Osteoblast (primary cell): ENCODE measurements at regions not wholly inside any gene's neighbourhood (a gene's known extent, or its start where the extent isn't known, plus 50 kb on each side); places are given as distances from the start of the nearest gene placed in this dataset.

Experiments
- DNase-seq: peaks from one replicate; pipeline ENCODE4 v3.0.0; 2011; ENCODE audit warnings: low spot score, mixed read lengths; ENCODE audit not compliant: insufficient read length; ENCODE audit errors: missing footprints
- H2AFZ ChIP-seq: 2 replicates; pipeline ENCODE4 v1.6.0; 2011; ENCODE audit warnings: mild to moderate bottlenecking, low read length
- H3K27ac ChIP-seq: 2 replicates; pipeline ENCODE4 v1.5.1; 2011; ENCODE audit warnings: mild to moderate bottlenecking, low read depth, low read length, moderate library complexity
- H3K27me3 ChIP-seq: 2 replicates; pipeline ENCODE4 v1.6.0; 2012; ENCODE audit warnings: mild to moderate bottlenecking, control low read depth, inconsistent platforms, low read length, moderate library complexity; ENCODE audit not compliant: insufficient read depth
- H3K36me3 ChIP-seq: 2 replicates; pipeline ENCODE4 v1.5.1; 2011; ENCODE audit warnings: mild to moderate bottlenecking, low read length, control low read depth, moderate library complexity; ENCODE audit not compliant: insufficient read depth
- H3K4me1 ChIP-seq: 2 replicates; pipeline ENCODE4 v1.5.1; 2011; ENCODE audit warnings: mild to moderate bottlenecking, low read length, control low read depth, moderate library complexity; ENCODE audit not compliant: insufficient read depth
- H3K4me2 ChIP-seq: 2 replicates; pipeline ENCODE4 v1.6.0; 2011; ENCODE audit warnings: mild to moderate bottlenecking, low read length; ENCODE audit not compliant: insufficient read depth
- H3K4me3 ChIP-seq: fragments of 200-600 bp; sonication (generic); 3 replicates; pipeline ENCODE4 v1.5.1; 2012; ENCODE audit warnings: mild to moderate bottlenecking, low read length, inconsistent platforms; ENCODE audit not compliant: insufficient read depth
- H3K79me2 ChIP-seq: 2 replicates; pipeline ENCODE4 v1.6.0; 2012; ENCODE audit warnings: mild to moderate bottlenecking, low read length, control low read depth, inconsistent platforms; ENCODE audit not compliant: insufficient read depth
- H3K9me3 ChIP-seq: 2 replicates; pipeline ENCODE4 v1.5.1; 2011; ENCODE audit warnings: low read depth, low read length, control low read depth
- H4K20me1 ChIP-seq: 2 replicates; pipeline ENCODE4 v1.6.0; 2012; ENCODE audit warnings: mild to moderate bottlenecking, low read length, control low read depth; ENCODE audit not compliant: insufficient read depth
- TF ChIP-seq, protein P1 (sequence below): IDR thresholded peaks from 2 replicates; pipeline ENCODE4 v1.5.1; 2011; ENCODE audit warnings: mild to moderate bottlenecking, low read depth, low read length, moderate library complexity; ENCODE audit errors: extremely low read depth

DNA sequence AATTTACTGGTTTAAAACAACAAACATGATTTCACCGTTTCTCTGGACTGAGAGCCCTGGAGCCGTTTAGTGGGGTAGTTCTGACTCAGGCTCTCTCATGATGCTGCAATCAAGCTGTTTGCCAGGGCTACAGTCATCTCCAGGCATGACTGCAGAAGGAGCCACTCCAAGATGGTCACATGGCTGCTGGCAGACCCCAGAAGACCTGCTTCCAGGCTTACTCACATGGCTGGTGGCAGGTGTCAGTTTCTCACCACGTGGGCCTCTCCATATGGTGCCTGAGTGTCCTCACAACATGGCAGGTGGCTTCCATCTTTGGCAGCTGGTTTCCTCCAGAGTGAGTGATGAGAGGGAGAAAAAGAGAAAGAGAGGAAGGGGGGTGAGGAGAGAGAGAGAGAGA lies 378.3 kb upstream of the RGMA start:
- peaks cover 1% of the 10 kb centered on the region for H3K9me3 ChIP-seq
- H4K20me1 ChIP-seq, result no peaks in the 10 kb centered on the region
- H2AFZ ChIP-seq, result no peak overlapping the region
- H3K79me2 ChIP-seq, result no peaks in the 10 kb centered on the region
- H3K27me3 ChIP-seq, result no peaks in the 10 kb centered on the region
- DNase-seq, result no peak
- no peak overlapping the region for H3K4me2 ChIP-seq
- no peak overlapping the region for H3K4me3 ChIP-seq
- no peak overlapping the region for H3K27ac ChIP-seq
- no peaks in the 10 kb centered on the region for H3K36me3 ChIP-seq
- TF ChIP-seq, protein P1, sequence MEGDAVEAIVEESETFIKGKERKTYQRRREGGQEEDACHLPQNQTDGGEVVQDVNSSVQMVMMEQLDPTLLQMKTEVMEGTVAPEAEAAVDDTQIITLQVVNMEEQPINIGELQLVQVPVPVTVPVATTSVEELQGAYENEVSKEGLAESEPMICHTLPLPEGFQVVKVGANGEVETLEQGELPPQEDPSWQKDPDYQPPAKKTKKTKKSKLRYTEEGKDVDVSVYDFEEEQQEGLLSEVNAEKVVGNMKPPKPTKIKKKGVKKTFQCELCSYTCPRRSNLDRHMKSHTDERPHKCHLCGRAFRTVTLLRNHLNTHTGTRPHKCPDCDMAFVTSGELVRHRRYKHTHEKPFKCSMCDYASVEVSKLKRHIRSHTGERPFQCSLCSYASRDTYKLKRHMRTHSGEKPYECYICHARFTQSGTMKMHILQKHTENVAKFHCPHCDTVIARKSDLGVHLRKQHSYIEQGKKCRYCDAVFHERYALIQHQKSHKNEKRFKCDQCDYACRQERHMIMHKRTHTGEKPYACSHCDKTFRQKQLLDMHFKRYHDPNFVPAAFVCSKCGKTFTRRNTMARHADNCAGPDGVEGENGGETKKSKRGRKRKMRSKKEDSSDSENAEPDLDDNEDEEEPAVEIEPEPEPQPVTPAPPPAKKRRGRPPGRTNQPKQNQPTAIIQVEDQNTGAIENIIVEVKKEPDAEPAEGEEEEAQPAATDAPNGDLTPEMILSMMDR, result no peak
- no peaks in the 10 kb centered on the region for H3K4me1 ChIP-seq

- H3K4me2 ChIP-seq, result no peak overlapping the region
- TF ChIP-seq, protein P1, result no peak
- no peaks in the 10 kb centered on the region for H4K20me1 ChIP-seq
- no peaks in the 10 kb centered on the region for H3K79me2 ChIP-seq
- H3K27me3 ChIP-seq, result no peaks in the 10 kb centered on the region
- no peak overlapping the region for H3K4me3 ChIP-seq
- H2AFZ ChIP-seq, result no peak overlapping the region
- no peak for DNase-seq
- no peaks in the 10 kb centered on the region for H3K36me3 ChIP-seq
- no peaks in the 10 kb centered on the region for H3K4me1 ChIP-seq
- H3K9me3 ChIP-seq, result peaks cover 1% of the 10 kb centered on the region
- H3K27ac ChIP-seq, result no peak overlapping the region
Measured at GRCh38 chr15:93466380-93466779, 377.4 kb upstream of the RGMA start.

GRCh38 chr15:93462690-93463089 lies 373.7 kb upstream of the RGMA start:
- Histone ChIP-seq H3K4me1 (no peaks in the 10 kb centered on the region), H3K9me3 (peaks cover 1% of the 10 kb centered on the region), H3K36me3 (no peaks in the 10 kb centered on the region), H3K4me3 (no peak overlapping the region), H3K4me2 (no peak overlapping the region), H3K27me3 (no peaks in the 10 kb centered on the region), H2AFZ (no peak overlapping the region), H3K27ac (no peak overlapping the region), H3K79me2 (no peaks in the 10 kb centered on the region), H4K20me1 (no peaks in the 10 kb centered on the region)
- DNase-seq, result no peak
- TF ChIP-seq, protein P1, result no peak

- DNase-seq, result no peak
- H2AFZ ChIP-seq, result no peak overlapping the region
- TF ChIP-seq, protein P1, result no peak
Measured at GRCh38 chr15:93460717-93461116, 371.7 kb upstream of the RGMA start.

More at GRCh38 chr15:93460717-93461116, 371.7 kb upstream of the RGMA start:
- no peaks in the 10 kb centered on the region for H3K4me1 ChIP-seq
- no peaks in the 10 kb centered on the region for H3K36me3 ChIP-seq
- no peaks in the 10 kb centered on the region for H4K20me1 ChIP-seq
- no peaks in the 10 kb centered on the region for H3K27me3 ChIP-seq
- H3K4me3 ChIP-seq, result no peak overlapping the region
- H3K4me2 ChIP-seq, result no peak overlapping the region
- H3K79me2 ChIP-seq, result no peaks in the 10 kb centered on the region
- H3K27ac ChIP-seq, result no peak overlapping the region
- peaks cover 1% of the 10 kb centered on the region for H3K9me3 ChIP-seq
